HG02884 (cell line): ENCODE measurements at regions not wholly inside any gene's neighbourhood (a gene's known extent, or its start where the extent isn't known, plus 50 kb on each side); places are given as distances from the start of the nearest gene placed in this dataset.

Experiments
- ATAC-seq: cut with Tn5 transposase; IDR thresholded peaks from one replicate; pipeline ENCODE4 v1.9.1; 2021; ENCODE audit warnings: mild to moderate bottlenecking, moderate library complexity; ENCODE audit not compliant: unreplicated experiment

- ATAC-seq, result no peak
Measured at GRCh38 chr20:11076434-11077105, 402.8 kb upstream of the JAG1 start.

GRCh38 chr20:11077226-11077625 is 403.4 kb upstream of the JAG1 start:
- ATAC-seq, result no peak

DNA sequence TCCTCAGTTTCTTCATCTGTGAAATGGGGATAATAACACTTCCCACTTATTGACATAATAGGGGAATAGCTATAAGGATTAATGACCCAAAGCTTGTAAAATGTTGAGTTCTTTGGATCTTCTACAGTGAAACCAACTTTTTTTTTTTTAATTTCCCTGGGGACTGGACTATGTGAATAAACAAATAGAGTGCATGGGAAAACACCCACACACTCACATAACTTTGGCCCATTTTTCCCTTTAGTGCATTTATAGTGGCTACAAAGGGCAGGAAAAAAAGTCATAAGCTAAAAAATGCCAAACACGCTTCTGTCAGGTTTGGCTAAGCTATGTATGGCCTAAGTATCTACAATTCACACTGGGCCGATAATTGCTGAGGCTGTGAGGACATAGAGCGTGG is 406.2 kb upstream of the JAG1 start:
- no peak for ATAC-seq

DNA sequence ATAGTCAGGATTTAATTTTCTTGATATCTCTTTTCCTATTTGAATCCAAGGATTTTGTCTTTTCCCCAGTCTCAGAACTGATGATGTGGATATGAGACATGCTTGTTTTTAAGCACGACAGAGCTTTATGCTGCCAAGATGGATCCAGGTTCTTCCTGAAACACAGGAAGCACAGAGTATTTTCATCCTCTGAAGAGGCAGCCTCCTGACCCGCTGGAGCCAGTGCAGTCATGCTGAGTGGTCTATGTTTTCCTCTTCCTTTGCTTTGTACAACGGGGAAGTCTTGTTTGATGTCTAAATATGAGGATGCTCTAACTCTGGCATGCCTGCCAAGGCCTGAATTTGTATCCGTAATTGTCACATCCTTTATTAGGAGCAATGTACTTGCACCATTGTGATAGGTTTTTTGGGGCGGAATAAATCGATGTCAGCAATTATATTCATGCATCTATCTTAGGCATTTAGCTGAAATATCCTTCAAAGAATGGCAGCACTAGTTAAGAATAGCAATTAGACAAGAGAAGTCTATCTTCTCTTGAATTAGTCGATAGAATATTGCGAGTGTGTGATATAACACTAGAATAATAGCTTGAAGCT is 407.1 kb upstream of the JAG1 start:
- ATAC-seq, result no peak

DNA sequence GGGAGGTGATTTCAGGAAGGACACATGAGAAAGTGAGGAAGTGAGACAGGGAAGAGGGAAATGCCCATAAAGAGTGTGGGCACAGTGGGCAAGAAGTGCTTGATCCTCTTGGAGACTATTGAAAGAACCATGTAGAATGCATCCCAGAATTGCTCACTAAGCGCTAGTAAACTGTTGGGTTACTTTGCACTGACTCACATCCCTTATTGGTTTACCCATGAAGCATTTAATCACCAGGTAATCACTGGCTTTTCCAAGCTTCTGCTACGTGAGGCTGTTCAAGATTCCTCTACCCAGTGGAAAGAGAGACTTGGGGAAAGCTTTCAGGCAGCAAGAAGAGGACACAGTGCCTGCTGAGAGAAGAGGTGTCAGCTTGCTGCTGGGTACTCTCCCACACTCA is 410.0 kb upstream of the JAG1 start:
- no peak for ATAC-seq

- no peak for ATAC-seq
Measured at GRCh38 chr20:11084508-11084907, 410.7 kb upstream of the JAG1 start.

GRCh38 chr20:11086970-11087369 is 413.2 kb upstream of the JAG1 start:
- no peak for ATAC-seq

DNA sequence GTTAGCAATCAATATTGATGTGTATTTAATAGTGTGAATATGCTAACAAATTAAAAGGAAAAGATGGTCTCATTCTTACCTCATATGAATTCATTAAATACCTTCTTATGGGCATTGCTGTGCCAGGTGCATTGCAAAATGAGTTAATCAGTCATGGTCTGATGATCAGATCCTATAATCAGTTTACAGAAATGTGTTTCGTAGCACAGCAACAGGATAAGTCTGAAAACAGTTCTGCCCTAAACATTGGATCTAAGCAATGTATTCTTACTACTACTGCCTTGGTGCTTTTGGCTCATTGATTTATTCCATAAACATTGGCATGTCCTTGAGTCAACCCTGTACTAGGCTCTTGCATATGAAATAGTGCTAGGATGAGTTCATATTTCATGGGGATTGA is 417.0 kb upstream of the JAG1 start:
- ATAC-seq, result no peak

DNA sequence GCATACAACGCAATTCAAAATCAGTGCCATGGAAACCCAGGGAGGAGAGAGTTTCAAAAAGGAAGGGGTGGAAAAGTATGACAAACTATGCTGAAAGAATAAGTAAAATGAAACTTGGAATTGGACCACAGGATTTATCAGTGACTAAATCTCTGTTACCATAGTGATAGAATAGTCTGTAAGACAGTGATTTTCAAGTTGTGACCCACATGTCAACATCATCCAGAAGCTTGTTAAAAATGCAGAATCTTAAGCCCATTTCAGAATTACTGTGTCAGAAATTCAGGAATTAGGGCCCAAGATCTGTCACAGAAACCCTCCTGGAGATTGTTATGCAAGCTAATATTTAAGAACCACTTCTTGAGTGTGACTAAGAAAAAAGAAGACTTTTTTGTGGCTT is 417.7 kb upstream of the JAG1 start:
- no peak for ATAC-seq

GRCh38 chr20:11092151-11092550 is 418.4 kb upstream of the JAG1 start:
- ATAC-seq, result no peak

GRCh38 chr20:11094196-11094595 is 420.4 kb upstream of the JAG1 start:
- no peak for ATAC-seq

DNA sequence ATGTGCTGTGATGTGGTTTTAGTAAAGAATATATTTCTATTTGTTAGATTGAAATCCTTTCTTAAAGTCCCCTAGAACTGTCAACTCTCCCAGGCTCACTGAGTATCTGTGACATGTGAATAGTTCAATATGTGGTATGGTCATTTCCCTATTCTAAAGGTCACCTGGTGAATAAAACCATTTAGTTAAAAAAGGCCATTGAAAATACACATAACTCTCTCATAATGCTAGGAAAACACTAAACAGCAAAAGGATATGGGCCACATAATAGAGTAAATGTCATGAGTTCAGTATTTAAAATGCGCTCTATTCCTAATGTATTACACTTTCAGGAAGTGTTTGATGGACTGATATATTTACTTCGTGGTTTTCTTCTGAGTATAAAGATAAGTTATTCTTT is 420.9 kb upstream of the JAG1 start:
- ATAC-seq, result no peak

DNA sequence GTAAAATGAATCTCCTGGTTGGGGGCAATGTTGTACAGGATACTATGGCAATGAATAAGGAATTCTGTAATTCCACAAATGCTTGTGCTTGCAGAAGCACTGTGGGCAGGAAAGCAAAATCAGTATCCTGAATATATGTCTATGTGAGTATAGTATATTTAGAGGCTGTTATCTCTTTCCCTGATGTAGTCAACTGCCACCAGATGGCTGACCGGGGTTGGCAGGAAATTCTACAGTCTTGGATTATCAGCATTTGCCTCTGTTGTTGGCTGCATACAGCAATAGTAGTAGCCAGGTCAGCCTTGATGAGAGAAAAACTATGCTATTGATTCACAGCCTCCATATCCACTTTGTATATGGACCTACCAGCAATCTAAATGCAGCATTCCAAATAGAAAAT is 425.1 kb upstream of the JAG1 start:
- ATAC-seq, result no peak

- ATAC-seq, result no peak
Measured at GRCh38 chr20:11101243-11101642, 427.4 kb upstream of the JAG1 start.

- no peak for ATAC-seq
Measured at GRCh38 chr20:11101696-11102095, 427.9 kb upstream of the JAG1 start.

- no peak for ATAC-seq
Measured at GRCh38 chr20:11103866-11104265, 430.1 kb upstream of the JAG1 start.

GRCh38 chr20:11108102-11108810 is 434.5 kb upstream of the JAG1 start:
- no peak for ATAC-seq

- ATAC-seq, result no peak
Measured at GRCh38 chr20:11110535-11110934, 436.7 kb upstream of the JAG1 start.

- no peak for ATAC-seq
Measured at GRCh38 chr20:11111191-11111590, 437.4 kb upstream of the JAG1 start.

DNA sequence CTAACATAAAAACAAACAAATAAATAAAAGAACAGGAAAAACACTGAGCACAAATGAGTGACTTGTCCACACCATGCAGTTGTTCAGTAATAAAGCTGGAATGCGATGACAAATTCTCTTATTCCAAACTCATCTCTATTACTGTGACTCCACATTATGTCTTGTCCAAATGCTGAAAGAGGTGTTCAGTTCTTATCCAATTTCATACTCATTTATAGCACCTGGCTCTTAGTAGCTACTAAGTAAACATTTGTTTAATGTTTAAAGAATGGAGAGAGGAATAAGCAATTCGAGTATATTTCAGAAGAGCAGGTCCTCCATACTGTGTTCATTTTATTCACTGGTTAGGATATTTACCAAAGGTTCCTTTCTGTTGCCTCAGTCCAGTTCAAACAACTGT is 439.0 kb upstream of the JAG1 start:
- no peak for ATAC-seq

- no peak for ATAC-seq
Measured at GRCh38 chr20:11114382-11114781, 440.6 kb upstream of the JAG1 start.

- no peak for ATAC-seq
Measured at GRCh38 chr20:11117808-11118528, 444.2 kb upstream of the JAG1 start.
